ENCODE measurements at regions not wholly inside any gene's neighbourhood (a gene's known extent, or its start where the extent isn't known, plus 50 kb on each side); places are given as distances from the start of the nearest gene placed in this dataset.

DNA sequence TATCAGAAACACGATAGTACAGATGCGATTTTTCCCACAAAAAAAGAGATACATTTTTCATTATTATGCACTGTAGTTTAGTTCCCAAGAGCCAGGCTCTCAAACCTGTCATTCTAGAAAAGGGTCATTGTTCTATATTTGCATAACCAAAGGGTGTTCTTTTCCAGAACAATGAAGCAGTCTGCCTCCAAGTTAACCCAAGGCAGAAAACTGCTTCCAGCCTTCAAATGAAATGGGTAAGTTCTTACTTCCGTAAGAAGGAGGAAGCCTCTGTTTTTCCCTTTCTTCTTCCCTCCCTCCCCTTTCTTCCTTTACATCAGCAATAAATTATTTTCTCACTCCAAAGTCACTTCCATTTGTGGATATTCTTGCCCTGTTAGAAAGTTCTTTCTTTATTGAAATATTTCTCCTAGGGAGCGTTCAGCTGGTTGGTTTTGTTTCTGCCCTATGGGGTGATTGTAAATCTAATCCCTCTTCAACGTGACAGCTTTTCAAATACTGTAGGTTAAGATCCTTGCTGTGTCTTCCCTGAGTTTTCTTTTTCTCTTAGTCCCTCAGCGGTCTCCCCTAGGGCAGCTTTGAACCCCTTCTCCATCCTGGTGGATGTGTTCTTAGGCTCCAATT, 77.3 kb upstream of the PTGFRN start:
- TF ChIP-seq, protein P1, sequence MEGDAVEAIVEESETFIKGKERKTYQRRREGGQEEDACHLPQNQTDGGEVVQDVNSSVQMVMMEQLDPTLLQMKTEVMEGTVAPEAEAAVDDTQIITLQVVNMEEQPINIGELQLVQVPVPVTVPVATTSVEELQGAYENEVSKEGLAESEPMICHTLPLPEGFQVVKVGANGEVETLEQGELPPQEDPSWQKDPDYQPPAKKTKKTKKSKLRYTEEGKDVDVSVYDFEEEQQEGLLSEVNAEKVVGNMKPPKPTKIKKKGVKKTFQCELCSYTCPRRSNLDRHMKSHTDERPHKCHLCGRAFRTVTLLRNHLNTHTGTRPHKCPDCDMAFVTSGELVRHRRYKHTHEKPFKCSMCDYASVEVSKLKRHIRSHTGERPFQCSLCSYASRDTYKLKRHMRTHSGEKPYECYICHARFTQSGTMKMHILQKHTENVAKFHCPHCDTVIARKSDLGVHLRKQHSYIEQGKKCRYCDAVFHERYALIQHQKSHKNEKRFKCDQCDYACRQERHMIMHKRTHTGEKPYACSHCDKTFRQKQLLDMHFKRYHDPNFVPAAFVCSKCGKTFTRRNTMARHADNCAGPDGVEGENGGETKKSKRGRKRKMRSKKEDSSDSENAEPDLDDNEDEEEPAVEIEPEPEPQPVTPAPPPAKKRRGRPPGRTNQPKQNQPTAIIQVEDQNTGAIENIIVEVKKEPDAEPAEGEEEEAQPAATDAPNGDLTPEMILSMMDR (IDR thresholded peaks at IDR 0.05; ENCODE audit: low read depth, low read length) = no peak
- no peak for TF ChIP-seq POLR2A (IDR thresholded peaks at IDR 0.05; ENCODE audit: extremely low read depth, insufficient read length)

Data from NB4 (cell line).